OCI-LY7 (cell line): ENCODE measurements at regions not wholly inside any gene's neighbourhood (a gene's known extent, or its start where the extent isn't known, plus 50 kb on each side); places are given as distances from the start of the nearest gene placed in this dataset.

ENCODE experiments used
- EZH2phosphoT487 ChIP-seq: fragments of 200-600 bp; sonication (generic); IDR thresholded peaks from 2 replicates; pipeline ENCODE4 v1.6.1; 2018; ENCODE audit warnings: low read depth, borderline replicate concordance, mild to moderate bottlenecking, mixed run types, antibody characterized with exemption, low read length, moderate library complexity, mixed read lengths
- TF ChIP-seq, protein P1 (sequence below): fragments of 200-600 bp; sonication (generic); conservative IDR thresholded peaks from 2 replicates; pipeline ENCODE4 v1.5.1; 2014; ENCODE audit warnings: mild to moderate bottlenecking, antibody characterized with exemption, low read length, moderate library complexity, mixed read lengths

DNA sequence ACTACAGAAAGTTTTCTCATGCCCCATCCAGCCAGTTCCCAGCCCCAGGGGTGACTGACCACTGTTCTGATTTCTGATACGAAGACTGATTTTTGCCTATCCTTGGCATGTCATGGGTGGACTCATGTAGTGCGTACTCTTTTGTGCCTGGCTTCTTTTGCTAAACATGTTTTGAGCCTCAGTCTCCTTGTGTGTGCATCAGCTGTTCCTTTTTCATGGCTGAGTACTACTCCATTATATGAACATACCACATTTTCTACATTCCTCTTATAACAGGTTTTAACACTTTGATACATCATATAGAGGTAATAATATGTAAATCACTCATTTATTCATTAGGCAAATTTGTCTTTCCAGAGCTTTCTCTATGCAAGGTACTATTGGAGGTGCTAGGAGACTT, 126.7 kb downstream of the ANAPC4 start:
- TF ChIP-seq, protein P1, sequence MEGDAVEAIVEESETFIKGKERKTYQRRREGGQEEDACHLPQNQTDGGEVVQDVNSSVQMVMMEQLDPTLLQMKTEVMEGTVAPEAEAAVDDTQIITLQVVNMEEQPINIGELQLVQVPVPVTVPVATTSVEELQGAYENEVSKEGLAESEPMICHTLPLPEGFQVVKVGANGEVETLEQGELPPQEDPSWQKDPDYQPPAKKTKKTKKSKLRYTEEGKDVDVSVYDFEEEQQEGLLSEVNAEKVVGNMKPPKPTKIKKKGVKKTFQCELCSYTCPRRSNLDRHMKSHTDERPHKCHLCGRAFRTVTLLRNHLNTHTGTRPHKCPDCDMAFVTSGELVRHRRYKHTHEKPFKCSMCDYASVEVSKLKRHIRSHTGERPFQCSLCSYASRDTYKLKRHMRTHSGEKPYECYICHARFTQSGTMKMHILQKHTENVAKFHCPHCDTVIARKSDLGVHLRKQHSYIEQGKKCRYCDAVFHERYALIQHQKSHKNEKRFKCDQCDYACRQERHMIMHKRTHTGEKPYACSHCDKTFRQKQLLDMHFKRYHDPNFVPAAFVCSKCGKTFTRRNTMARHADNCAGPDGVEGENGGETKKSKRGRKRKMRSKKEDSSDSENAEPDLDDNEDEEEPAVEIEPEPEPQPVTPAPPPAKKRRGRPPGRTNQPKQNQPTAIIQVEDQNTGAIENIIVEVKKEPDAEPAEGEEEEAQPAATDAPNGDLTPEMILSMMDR: no peak
- no peak for TF ChIP-seq EZH2phosphoT487
